ENCODE measurements at regions not wholly inside any gene's neighbourhood (a gene's known extent, or its start where the extent isn't known, plus 50 kb on each side); places are given as distances from the start of the nearest gene placed in this dataset.

- no peak for DNase-seq (ENCODE audit: low spot score)
- no peak for TF ChIP-seq TAF1 (conservative IDR thresholded peaks at IDR 0.05)
- no peak for TF ChIP-seq ATF3 (IDR thresholded peaks at IDR 0.05)
- no peak for TF ChIP-seq RXRA (IDR thresholded peaks at IDR 0.05)
- no peak for TF ChIP-seq FOXA2 (IDR thresholded peaks at IDR 0.05)
- no peak for TF ChIP-seq ZBTB33 (IDR thresholded peaks at IDR 0.05)
- TF ChIP-seq, protein P1, sequence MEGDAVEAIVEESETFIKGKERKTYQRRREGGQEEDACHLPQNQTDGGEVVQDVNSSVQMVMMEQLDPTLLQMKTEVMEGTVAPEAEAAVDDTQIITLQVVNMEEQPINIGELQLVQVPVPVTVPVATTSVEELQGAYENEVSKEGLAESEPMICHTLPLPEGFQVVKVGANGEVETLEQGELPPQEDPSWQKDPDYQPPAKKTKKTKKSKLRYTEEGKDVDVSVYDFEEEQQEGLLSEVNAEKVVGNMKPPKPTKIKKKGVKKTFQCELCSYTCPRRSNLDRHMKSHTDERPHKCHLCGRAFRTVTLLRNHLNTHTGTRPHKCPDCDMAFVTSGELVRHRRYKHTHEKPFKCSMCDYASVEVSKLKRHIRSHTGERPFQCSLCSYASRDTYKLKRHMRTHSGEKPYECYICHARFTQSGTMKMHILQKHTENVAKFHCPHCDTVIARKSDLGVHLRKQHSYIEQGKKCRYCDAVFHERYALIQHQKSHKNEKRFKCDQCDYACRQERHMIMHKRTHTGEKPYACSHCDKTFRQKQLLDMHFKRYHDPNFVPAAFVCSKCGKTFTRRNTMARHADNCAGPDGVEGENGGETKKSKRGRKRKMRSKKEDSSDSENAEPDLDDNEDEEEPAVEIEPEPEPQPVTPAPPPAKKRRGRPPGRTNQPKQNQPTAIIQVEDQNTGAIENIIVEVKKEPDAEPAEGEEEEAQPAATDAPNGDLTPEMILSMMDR (IDR thresholded peaks at IDR 0.05; ENCODE audit: low read depth, low read length, missing input control) = no peak
- no peak for TF ChIP-seq YY1 (IDR thresholded peaks at IDR 0.05)
- TF ChIP-seq, protein P2, sequence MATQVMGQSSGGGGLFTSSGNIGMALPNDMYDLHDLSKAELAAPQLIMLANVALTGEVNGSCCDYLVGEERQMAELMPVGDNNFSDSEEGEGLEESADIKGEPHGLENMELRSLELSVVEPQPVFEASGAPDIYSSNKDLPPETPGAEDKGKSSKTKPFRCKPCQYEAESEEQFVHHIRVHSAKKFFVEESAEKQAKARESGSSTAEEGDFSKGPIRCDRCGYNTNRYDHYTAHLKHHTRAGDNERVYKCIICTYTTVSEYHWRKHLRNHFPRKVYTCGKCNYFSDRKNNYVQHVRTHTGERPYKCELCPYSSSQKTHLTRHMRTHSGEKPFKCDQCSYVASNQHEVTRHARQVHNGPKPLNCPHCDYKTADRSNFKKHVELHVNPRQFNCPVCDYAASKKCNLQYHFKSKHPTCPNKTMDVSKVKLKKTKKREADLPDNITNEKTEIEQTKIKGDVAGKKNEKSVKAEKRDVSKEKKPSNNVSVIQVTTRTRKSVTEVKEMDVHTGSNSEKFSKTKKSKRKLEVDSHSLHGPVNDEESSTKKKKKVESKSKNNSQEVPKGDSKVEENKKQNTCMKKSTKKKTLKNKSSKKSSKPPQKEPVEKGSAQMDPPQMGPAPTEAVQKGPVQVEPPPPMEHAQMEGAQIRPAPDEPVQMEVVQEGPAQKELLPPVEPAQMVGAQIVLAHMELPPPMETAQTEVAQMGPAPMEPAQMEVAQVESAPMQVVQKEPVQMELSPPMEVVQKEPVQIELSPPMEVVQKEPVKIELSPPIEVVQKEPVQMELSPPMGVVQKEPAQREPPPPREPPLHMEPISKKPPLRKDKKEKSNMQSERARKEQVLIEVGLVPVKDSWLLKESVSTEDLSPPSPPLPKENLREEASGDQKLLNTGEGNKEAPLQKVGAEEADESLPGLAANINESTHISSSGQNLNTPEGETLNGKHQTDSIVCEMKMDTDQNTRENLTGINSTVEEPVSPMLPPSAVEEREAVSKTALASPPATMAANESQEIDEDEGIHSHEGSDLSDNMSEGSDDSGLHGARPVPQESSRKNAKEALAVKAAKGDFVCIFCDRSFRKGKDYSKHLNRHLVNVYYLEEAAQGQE (IDR thresholded peaks at IDR 0.05) = no peak
- no peak for TF ChIP-seq EGR1 (IDR thresholded peaks at IDR 0.05; ENCODE audit: low read depth in 2 of 2)
- TF ChIP-seq HNF4A (conservative IDR thresholded peaks at IDR 0.05) = no peak
- no peak for TF ChIP-seq HNF4G (IDR thresholded peaks at IDR 0.05)
- no peak for TF ChIP-seq NR2F2 (IDR thresholded peaks at IDR 0.05)
- no peak for TF ChIP-seq SP1 (IDR thresholded peaks at IDR 0.05)
- TF ChIP-seq JUND (IDR thresholded peaks at IDR 0.05) = no peak
- no peak for TF ChIP-seq RAD21 (IDR thresholded peaks at IDR 0.05)
- no peak for TF ChIP-seq MAX (IDR thresholded peaks at IDR 0.05)
- no peak for TF ChIP-seq GABPA (IDR thresholded peaks at IDR 0.05 in 1 of 2, conservative IDR thresholded peaks at IDR 0.05 in 1 of 2)
- WGBS = 81% methylated on average over 4 of the region's 4 CpGs
- no peaks in the 10 kb centered on the region for H3K4me1 ChIP-seq (ENCODE audit: control insufficient read depth in 4 of 4, insufficient read depth in 4 of 4, low read length in 3 of 4)
- H3K4me3 ChIP-seq (ENCODE audit: low read depth in 1 of 3, low read length in 3 of 3) = no peak overlapping the region
- H3K9ac ChIP-seq (ENCODE audit: low read depth in 1 of 2, low read length in 2 of 2) = no peak overlapping the region
- no peak overlapping the region for H3K27ac ChIP-seq (ENCODE audit: low read depth in 1 of 2, low read length in 2 of 2)
- no peaks in the 10 kb centered on the region for H3K27me3 ChIP-seq (ENCODE audit: control insufficient read depth in 4 of 4, insufficient read depth in 4 of 4, low read length in 3 of 4)
- H3K9me3 ChIP-seq (ENCODE audit: control insufficient read depth in 4 of 4, low read length in 3 of 4) = peaks cover 3 to 11% (median 7%) of the 10 kb centered on the region in 4 donors
- no peaks in the 10 kb centered on the region for H3K36me3 ChIP-seq (ENCODE audit: control insufficient read depth in 4 of 4, insufficient read depth in 3 of 4, low read depth in 1 of 4, low read length in 3 of 4)
These were observed 153.5 kb upstream of the KIF2A start for GRCh38 chr5:62152394-62153087.
